Stimulated activated CD8-positive, alpha-beta memory T cell treated with anti-CD3 and anti-CD28 coated beads, Interleukin-7, amount 100 ng/mL, for 1 hour (primary cell): ENCODE measurements at regions not wholly inside any gene's neighbourhood (a gene's known extent, or its start where the extent isn't known, plus 50 kb on each side); places are given as distances from the start of the nearest gene placed in this dataset.
"Not testable (repeated sequence)": the region's sequence is repeated elsewhere in the genome, so short reads cannot be mapped to it uniquely, and the experiment has no call there.

Source experiments
- DNase-seq, 2 donors: peaks; one replicate each; pipeline ENCODE4 v3.0.0-alpha.2; 2020; ENCODE audit warnings: low read depth in 2 of 2

DNA sequence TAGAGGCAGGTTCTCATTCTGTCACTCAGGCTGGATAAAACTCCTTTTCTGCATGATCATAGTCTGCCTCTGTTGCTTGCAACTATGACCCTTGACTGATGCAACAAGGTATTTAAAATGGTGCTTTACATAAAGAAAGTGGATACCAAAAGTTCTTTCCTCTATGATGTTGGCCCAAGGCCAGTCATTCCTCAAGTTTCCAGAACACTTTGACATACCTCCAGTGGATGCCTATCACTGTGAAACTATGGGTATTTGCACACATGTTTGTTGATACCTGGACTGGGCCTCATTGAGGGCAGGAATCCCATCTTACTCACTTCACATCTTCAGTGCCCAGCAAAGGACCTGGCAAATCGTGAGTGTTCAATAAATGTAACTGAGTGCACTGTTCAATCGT, 159.0 kb upstream of the ZC3H12C start:
- no peak for DNase-seq

- no peak for DNase-seq
Measured at GRCh38 chr11:109936661-109937180, 156.5 kb upstream of the ZC3H12C start.

GRCh38 chr11:109937968-109938367, 155.2 kb upstream of the ZC3H12C start:
- no peak for DNase-seq

- DNase-seq, result no peak
Measured at GRCh38 chr11:109939166-109939810, 153.9 kb upstream of the ZC3H12C start.

- DNase-seq, result no peak
Measured at GRCh38 chr11:109940816-109941215, 152.4 kb upstream of the ZC3H12C start.

DNA sequence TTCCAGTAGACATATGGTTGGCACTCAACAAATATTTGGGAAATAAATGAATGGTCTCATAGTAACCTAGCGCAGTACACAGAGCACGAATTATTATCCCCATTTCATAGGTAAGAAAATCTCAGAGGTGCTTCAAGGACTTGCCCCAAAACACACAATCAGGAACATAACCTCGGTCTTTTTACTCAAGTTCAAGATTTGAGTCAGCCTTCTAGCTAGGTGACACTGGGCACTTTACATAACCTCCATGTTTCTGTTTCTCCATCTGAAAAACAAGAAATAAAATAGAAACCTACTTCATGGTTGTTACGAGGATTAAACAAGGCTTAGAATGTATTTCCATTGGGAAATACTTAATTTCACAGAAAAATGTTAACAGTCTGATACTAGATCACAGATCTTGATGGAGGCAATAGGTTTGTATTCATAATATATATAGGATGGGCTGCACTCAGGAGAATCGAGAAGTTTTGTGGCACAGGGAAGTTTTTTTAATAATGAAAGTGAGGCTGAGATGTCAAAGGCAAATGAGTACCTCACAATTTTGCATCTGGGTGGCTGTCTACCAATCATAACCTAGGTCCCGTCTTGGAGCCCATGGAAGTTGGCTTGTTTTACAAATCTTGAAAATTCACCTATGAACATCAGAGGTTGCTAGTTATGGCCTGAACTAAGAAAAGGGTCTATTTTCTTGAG, 147.4 kb upstream of the ZC3H12C start:
- no peak for DNase-seq

GRCh38 chr11:109946322-109946846, 146.8 kb upstream of the ZC3H12C start:
- DNase-seq, result peak in 1 of 2 donors; percentile 5

GRCh38 chr11:109954534-109954933, 138.7 kb upstream of the ZC3H12C start:
- DNase-seq, result no peak

DNA sequence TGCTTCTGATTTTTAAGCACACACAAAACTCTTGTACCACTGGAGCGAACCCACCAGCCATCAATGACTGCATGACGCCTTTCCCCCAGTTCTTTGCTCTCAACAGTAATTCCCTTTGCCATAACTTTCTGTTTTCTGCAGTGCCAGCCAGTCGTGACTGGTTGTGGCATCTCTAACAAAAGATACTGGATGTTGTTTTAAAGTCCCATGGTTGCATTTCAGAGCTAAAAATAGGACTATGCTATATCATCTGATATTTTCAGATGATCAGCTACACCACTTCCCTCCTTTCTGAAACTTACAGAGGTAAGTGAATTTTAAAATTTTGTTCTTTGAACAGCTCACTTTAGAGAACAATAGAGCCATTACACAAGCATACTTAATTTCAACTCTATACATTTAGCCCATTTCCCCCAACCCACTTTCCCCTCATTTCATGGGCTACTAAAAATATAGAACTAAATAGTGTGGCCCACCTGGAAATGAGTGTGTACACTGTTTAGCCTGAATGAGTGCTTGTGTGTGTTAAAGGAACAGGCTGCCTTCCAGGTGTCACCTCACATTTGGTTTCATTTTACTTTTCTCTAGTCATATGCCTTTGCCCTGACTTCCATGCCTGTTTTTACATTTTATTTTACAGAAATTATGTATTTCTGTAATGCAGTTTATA, 136.9 kb upstream of the ZC3H12C start:
- no peak for DNase-seq

DNA sequence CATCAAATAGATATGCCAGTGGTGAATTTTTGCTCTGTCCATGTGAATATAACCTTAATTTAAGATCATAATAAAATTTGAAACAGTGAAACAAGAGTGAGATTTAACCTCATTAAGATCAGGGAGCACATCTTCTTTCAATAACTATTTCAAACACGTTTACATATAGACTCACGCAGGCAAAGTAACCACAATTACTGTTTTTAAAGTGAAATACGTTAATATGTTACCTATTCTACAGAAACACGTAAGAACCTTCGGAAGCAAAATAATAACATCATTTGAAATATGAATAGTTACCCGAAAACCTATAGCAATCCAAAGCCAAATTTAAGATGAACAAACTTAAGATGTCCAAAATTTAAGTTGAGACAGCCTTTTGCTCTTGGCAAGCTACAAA, 136.2 kb upstream of the ZC3H12C start:
- no peak for DNase-seq

- DNase-seq, result no peak
Measured at GRCh38 chr11:109957601-109958000, 135.6 kb upstream of the ZC3H12C start.

- DNase-seq, result no peak
Measured at GRCh38 chr11:109958131-109958820, 134.9 kb upstream of the ZC3H12C start.

DNA sequence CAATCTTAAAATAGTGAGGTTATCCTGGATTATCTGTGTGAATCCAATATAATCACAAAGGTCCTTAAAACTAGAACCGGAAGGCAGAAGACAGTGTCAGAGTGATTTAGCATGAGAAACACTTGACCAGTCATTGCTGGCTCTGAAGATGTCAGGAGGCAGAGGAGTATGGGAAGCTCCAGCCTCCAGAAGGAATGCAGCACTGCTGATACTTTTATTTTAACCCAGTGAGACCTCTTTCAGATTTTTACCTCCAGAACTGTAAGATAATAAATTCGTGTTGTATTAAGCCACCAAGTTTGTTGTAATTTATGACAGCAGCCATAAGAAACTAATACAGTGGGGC, 134.4 kb upstream of the ZC3H12C start:
- no peak for DNase-seq

DNA sequence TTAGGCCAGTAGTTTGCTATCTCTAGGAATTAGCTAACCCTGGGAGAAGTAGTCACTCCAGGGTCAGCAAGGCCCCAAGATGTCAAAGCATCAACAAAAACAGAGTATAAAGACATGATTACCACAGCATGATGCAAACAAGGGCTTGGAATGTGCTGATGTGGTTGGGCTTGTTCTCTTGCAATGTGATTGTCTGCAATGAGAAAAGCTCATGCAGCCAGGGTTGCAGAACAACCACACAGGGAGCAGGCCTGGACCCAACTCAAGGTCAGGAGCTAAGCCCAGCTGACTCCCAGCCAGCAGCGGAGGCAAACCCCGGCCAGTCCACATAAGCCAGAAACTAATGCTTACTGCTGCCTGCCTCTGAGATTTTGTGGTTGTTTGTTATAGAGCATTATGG, 132.4 kb upstream of the ZC3H12C start:
- DNase-seq, result no peak

- DNase-seq, result no peak
Measured at GRCh38 chr11:109961261-109961660, 131.9 kb upstream of the ZC3H12C start.

DNA sequence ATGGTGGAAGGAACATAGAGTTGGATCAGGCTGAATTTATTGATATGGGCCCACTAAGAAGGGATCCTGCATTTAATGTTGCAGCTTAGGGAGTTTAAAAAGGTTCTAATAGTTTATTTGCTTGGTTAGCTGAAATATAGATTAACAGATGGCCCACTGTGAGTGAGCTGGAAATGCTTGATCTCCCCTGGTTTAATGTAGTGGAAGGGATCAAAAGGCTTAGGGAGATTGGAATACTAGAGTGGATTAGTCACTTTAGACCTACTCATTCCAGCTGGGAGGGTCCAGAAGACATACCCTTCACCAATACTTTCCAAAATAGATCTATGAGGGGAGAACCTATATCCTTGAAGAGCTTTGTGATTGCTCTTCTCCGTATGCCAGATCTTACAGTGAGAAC, 130.1 kb upstream of the ZC3H12C start:
- no peak for DNase-seq

DNA sequence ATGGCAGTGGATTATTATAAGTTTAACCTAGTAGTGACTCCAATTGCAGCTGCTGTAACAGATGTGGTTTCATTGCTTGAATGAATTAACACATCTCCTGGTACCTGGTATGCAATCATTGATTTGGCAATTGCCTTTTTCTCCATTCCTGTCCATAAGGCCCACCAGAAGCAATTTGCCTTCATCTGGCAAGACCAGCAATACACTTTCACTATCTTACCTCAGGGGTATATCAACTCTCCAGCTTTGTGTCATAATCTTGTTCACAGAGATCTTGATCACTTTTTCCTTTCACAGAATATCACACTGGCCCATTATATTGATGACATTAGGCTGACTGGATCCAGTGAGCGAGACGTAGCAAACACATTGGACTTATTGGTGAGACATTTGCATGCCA, 128.7 kb upstream of the ZC3H12C start:
- no peak for DNase-seq

- not testable (repeated sequence) for DNase-seq
Measured at GRCh38 chr11:109965445-109965844, 127.7 kb upstream of the ZC3H12C start.

DNA sequence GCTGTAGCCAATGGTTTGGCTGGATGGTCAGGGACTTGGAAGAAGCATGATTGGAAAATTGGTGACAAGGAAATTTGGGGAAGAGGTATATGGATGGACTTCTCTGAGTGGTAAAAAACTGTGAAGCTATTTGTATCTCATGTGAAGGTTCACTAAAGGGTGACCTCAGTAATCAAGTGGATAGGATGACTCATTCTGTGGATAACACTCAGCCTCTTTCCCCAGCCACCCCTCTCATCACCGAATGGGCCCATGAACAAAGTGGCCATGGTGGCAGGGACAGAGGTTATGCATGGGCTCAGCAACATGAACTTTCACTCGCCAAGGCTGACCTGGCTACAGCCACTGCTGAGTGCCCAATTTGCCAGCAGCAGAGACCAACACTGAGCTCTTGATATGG, 127.3 kb upstream of the ZC3H12C start:
- not testable (repeated sequence) for DNase-seq

- not testable (repeated sequence) for DNase-seq
Measured at GRCh38 chr11:109967136-109967535, 126.1 kb upstream of the ZC3H12C start.

- DNase-seq, result no peak
Measured at GRCh38 chr11:109968299-109968698, 124.9 kb upstream of the ZC3H12C start.

- no peak for DNase-seq
Measured at GRCh38 chr11:109968781-109969180, 124.4 kb upstream of the ZC3H12C start.
